ENCODE measurements at regions not wholly inside any gene's neighbourhood (a gene's known extent, or its start where the extent isn't known, plus 50 kb on each side); places are given as distances from the start of the nearest gene placed in this dataset.

- DNase-seq (ENCODE audit: low spot score), result no peak
- no peak for TF ChIP-seq CTCF (IDR thresholded peaks at IDR 0.05; ENCODE audit: extremely low read depth, missing control alignments)
These were observed 225.2 kb downstream of the SEC23A start for GRCh38 chr14:38877744-38878388.

DNA sequence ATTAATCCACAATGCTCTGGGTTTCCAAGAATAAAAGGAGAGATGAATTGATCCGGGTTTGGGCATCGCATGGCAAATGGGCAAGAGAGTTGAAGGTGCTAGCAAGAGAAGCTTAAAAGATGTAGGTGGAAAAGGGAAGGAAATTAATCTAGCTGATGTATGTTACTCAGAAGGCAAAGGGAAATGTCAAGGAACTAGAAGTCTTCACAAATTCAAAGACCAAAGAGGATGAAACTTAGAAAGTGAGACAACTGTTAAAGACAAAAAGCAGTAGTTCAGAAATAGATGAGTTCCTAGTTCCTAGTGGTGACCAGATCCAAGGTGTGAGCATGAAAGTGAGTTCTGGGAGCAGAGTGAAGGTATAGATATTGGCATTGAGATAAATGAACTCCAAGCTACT is 228.3 kb downstream of the SEC23A start:
- no peak for TF ChIP-seq CTCF (IDR thresholded peaks at IDR 0.05; ENCODE audit: extremely low read depth, missing control alignments)
- DNase-seq (ENCODE audit: low spot score), result no peak

- TF ChIP-seq CTCF (IDR thresholded peaks at IDR 0.05; ENCODE audit: extremely low read depth, missing control alignments), result no peak
- DNase-seq (ENCODE audit: low spot score), result no peak
These were observed 229.0 kb downstream of the SEC23A start for GRCh38 chr14:38873941-38874612.

DNA sequence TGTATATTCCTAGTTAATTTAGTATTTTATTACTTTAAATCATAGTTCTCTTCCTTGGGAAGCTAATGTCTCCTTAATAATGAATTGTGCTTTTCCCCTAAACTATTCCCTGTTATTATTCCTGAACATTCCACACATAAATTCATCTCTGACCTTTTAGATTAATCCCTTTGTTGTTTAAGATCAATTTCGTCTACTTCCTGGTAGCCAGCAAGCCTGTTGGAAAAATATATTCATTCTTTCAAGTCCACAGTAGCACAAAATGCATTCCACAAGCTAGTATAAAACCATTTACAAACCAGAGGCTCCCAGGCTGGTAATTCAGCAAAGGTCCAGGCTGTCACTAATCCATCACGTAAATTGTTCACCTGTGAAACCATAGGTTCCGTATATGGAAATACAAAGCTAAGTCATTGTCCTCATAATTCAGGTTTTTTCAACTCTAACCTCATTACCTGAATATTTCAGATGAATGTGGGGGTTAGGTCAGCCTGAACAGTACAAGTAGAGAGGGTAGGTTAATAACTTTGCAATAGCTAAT is 232.7 kb downstream of the SEC23A start:
- no peak for TF ChIP-seq CTCF (IDR thresholded peaks at IDR 0.05; ENCODE audit: extremely low read depth, missing control alignments)
- no peak for DNase-seq (ENCODE audit: low spot score)

DNA sequence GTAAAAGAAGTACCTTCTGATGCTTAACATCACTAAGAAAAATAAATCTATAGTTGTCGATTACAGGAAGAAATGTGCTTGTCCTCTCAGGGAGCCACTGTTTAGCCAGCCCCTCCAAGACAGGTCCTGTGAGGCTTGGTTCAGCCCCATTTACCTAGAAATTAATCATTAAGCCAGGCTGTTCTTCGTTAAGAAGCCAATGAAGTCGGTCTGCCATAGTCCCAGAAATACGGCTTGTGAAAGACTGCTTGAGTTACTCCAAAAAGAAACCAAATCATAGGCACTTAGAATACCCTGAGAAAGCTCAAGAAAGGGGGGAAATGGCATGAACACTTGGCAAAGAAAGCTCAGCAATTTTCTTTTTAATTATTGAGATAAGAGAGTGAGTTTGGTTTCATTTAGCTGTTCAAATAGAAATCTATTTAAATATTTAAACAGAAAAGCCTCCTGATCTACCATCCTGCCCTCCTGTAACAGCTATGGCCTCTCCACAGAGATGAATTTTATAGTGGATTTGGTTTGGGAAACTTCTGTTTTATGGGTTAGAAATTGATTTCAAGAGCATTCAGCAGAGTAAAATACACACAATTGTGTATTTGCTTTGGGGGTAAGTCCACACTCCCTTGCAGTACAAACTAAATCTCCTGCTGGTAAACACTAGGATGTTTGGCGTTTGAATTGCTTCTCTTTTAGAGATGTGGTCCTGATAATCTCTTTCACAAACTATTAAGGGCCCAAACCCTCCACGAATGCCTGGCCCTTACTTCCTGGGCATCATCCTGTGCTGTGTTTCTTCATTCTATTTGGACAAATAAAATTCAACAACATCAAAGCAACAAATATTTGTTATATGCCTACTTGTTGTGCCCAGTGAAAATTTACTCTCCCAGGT is 234.4 kb downstream of the SEC23A start:
- TF ChIP-seq CTCF (IDR thresholded peaks at IDR 0.05; ENCODE audit: extremely low read depth, missing control alignments), result no peak
- DNase-seq (ENCODE audit: low spot score), result no peak

DNA sequence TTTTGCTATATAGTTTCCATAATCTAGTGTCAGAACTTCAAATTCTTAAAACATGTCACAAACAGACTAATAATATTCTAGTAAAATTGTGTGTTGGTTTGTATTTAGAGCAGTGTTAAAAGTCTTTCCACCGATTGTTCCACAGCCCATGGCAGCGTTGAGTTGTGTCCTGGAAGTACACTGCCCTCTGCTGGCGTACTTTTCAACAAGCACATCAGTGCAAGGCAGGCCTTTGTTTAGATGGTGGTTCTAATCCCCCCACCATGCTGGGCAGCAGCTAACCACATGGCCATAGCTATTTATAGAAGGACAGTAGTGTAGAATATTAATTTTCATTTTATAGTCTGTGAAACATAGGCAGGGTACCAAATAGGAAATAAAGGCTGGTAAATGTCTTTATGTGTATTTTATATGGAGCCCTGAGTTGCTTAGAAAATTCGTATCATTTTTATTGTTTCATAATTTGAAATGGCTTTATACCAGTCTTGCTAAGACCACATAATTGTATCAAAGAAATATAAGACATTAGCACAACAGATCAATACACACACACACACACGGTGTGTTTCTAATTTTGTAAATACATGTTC is 235.4 kb downstream of the SEC23A start:
- peak; percentile 39 for DNase-seq (ENCODE audit: low spot score)

More for the DNA sequence above, 235.4 kb downstream of the SEC23A start:
- TF ChIP-seq CTCF (IDR thresholded peaks at IDR 0.05; ENCODE audit: extremely low read depth, missing control alignments), result peak; percentile 91

Measured in GM20000 (cell line).